Amniotic epithelial cell (primary cell): ENCODE measurements at regions not wholly inside any gene's neighbourhood (a gene's known extent, or its start where the extent isn't known, plus 50 kb on each side); places are given as distances from the start of the nearest gene placed in this dataset.
A peak's percentile ranks its signal among the peaks of the same experiment; 100 is the strongest.
"Not testable (repeated sequence)": the region's sequence is repeated elsewhere in the genome, so short reads cannot be mapped to it uniquely, and the experiment has no call there.

ENCODE experiments used
- DNase-seq: peaks from one replicate; pipeline ENCODE4 v3.0.0-alpha.2; 2010; ENCODE audit warnings: low read depth

- no peak for DNase-seq
Measured at GRCh38 chr6:144681334-144681733, 396.2 kb downstream of the UTRN start.

GRCh38 chr6:144683216-144684070 lies 398.3 kb downstream of the UTRN start:
- DNase-seq: no peak

GRCh38 chr6:144688713-144689112 lies 403.6 kb downstream of the UTRN start:
- no peak for DNase-seq

GRCh38 chr6:144689503-144690040 lies 404.4 kb downstream of the UTRN start:
- no peak for DNase-seq

- no peak for DNase-seq
Measured at GRCh38 chr6:144690133-144690532, 405.0 kb downstream of the UTRN start.

- DNase-seq: no peak
Measured at GRCh38 chr6:144690666-144691065, 405.5 kb downstream of the UTRN start.

GRCh38 chr6:144692050-144692449 lies 406.9 kb downstream of the UTRN start:
- not testable (repeated sequence) for DNase-seq

- no peak for DNase-seq
Measured at GRCh38 chr6:144695858-144696533, 410.9 kb downstream of the UTRN start.

- DNase-seq: peak; percentile 13
Measured at GRCh38 chr6:144696610-144697368, 411.7 kb downstream of the UTRN start.

- DNase-seq: no peak
Measured at GRCh38 chr6:144697369-144697760, 412.2 kb downstream of the UTRN start.

- DNase-seq: no peak
Measured at GRCh38 chr6:144697801-144698200, 412.7 kb downstream of the UTRN start.

GRCh38 chr6:144702781-144703180 lies 417.6 kb downstream of the UTRN start:
- no peak for DNase-seq

GRCh38 chr6:144710207-144710606 lies 425.1 kb downstream of the UTRN start:
- peak; percentile 80 for DNase-seq

GRCh38 chr6:144711661-144712060 lies 426.5 kb downstream of the UTRN start:
- no peak for DNase-seq

GRCh38 chr6:144712541-144712940 lies 427.4 kb downstream of the UTRN start:
- DNase-seq: peak; percentile 64

GRCh38 chr6:144714021-144714712 lies 429.0 kb downstream of the UTRN start:
- DNase-seq: no peak

GRCh38 chr6:144715344-144715743 lies 430.2 kb downstream of the UTRN start:
- no peak for DNase-seq

GRCh38 chr6:144718431-144718830 lies 433.3 kb downstream of the UTRN start:
- peak; percentile 13 for DNase-seq

- DNase-seq: no peak
Measured at GRCh38 chr6:144721232-144721631, 436.1 kb downstream of the UTRN start.

- peak; percentile 61 for DNase-seq
Measured at GRCh38 chr6:144722154-144722737, 437.1 kb downstream of the UTRN start.

- no peak for DNase-seq
Measured at GRCh38 chr6:144722925-144723324, 437.8 kb downstream of the UTRN start.
